Activated T-helper 1 cell treated with anti-CD3 and anti-CD28 coated beads, Interleukin-2, amount 50 U/mL, for 16 hours (primary cell): ENCODE measurements at regions not wholly inside any gene's neighbourhood (a gene's known extent, or its start where the extent isn't known, plus 50 kb on each side); places are given as distances from the start of the nearest gene placed in this dataset.

Source experiments
- DNase-seq, 2 donors: peaks; one replicate each; pipeline ENCODE4 v3.0.0-alpha.2; 2020; ENCODE audit warnings: low read depth in 1 of 2, low spot score in 1 of 2

- DNase-seq: no peak
Measured at GRCh38 chr3:104951426-104951825, 415.3 kb upstream of the ALCAM start.

- DNase-seq: no peak
Measured at GRCh38 chr3:104952146-104952972, 414.4 kb upstream of the ALCAM start.

GRCh38 chr3:104956620-104957345 lies 409.9 kb upstream of the ALCAM start:
- no peak for DNase-seq

GRCh38 chr3:104960579-104960978 lies 406.1 kb upstream of the ALCAM start:
- DNase-seq: no peak

GRCh38 chr3:104961851-104962250 lies 404.9 kb upstream of the ALCAM start:
- no peak for DNase-seq

- no peak for DNase-seq
Measured at GRCh38 chr3:104974316-104974715, 392.4 kb upstream of the ALCAM start.

DNA sequence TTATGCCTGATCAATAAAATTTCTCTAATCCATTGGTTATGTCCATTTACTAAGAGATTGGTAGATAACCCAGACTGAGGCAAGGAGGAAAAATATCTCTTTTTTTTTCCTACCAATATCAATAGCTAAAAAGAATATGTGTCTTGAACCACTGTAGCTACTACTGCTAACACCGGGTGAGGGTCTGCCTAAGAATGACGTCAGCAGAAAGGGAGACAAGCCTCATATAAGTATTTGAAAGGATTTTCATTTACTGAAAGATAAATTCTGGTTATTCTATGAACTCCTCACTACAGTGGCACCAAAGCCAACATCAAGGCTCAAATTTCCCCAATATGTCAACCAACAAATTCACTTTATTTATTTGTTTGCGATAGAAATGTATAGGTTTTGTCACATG lies 389.0 kb upstream of the ALCAM start:
- DNase-seq: no peak

DNA sequence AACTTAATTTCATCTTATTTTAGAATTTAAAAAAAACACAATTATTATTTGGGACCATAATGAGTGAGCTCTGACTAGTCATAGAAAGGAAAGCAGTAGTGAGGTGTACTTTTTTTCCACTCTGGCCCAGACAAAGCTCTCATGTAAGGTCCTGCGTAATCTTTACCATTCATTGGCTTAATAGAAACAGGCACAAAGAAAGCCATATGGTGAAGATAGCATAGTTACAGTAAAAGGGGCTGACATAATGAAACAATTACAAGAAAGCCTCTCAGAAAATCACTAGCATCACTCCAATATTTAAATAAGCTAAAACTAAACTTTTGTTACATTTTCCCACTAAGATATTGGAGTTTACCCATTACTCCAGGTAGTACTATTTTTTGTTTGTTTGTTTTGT lies 384.6 kb upstream of the ALCAM start:
- no peak for DNase-seq

DNA sequence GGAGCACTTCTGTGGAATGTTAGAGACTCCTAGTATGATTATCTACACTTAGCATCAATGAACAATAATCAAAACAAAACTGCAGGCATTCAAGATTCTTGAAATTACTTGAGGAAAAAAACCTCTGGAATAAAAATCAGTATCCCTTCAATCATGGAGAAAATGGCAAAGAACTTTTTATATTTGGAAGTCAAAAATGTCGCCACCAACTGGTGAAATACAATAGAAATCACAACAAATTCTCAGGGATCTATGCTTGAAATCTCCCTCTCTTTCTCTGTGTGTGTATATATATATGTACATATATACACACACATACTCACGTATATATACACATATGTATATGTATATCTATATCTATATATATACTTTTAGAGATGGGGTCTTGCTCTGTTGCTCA lies 378.9 kb upstream of the ALCAM start:
- DNase-seq: no peak

DNA sequence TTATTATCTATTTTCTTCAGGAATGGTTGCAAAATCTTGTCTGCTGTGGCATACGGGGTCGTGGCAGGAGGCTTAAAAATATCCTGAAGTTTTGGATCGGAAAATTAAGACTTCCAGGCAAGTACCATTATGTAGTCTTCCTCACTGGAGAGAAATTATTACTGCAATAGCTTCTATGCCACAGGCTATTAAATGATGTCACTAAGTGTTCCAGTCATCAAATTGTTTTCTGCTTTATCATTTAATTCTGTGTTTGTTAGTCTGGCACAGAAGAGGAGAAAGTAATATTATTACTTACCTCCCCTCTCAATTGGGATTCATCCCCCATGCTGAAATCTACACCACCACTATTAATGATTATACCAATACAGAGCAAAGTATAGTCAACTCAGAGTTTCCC lies 378.2 kb upstream of the ALCAM start:
- DNase-seq: no peak

DNA sequence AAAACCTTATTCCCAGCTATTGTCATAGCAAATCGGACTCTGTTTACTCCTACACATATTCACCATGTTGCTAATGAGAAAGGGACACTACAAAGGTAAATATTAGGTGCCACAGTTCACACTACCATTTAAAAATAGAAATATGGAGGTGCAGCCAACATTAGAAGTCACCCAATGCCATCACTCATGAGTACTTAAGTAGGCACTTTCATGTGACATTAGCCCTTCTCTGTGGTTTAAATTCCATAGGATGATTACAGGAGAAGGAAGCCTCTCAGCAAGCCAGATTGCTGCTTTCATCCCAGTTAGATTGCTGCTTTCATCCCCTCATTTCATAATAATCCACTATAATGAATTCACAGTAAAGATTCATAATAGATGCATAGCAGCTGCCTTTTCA lies 376.8 kb upstream of the ALCAM start:
- DNase-seq: no peak

DNA sequence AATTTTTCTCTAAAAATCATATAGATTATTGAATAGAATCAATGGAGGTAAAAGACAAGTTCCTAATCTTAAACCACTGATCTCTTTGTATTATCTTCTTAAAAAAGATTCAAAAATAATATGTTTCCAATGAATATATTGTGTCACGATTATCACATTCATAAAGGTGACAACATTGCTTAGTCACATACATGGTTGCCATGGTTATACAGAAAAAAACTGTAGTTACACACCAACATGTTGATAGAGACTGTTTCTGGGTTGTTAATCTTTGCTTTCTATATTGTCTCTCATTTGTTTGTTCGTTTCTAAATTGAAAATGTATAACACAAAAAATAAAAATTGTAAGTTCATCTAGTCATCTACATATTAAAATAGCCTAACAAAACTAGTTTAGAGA lies 376.0 kb upstream of the ALCAM start:
- DNase-seq: no peak

GRCh38 chr3:104992676-104993075 lies 374.0 kb upstream of the ALCAM start:
- DNase-seq: no peak

DNA sequence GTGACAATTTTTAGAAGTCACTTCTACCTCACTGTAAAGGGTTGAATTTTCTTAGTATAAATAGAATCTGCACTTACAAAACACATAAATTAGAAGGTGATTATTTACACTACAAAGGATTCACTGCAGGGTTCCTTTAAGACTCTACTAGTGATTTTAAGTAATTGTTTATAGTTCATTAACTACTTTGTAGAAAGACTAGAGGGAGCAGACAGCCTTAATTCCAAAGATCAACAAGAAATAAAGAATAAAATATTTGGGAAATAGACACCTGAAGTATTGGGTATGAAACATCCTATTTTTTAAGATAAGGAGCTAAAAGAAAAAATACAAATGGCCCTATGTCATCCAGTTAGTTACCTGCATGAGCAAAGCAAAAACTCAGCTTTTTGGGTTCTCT lies 360.5 kb upstream of the ALCAM start:
- DNase-seq: no peak

GRCh38 chr3:105013657-105014056 lies 353.1 kb upstream of the ALCAM start:
- no peak for DNase-seq

DNA sequence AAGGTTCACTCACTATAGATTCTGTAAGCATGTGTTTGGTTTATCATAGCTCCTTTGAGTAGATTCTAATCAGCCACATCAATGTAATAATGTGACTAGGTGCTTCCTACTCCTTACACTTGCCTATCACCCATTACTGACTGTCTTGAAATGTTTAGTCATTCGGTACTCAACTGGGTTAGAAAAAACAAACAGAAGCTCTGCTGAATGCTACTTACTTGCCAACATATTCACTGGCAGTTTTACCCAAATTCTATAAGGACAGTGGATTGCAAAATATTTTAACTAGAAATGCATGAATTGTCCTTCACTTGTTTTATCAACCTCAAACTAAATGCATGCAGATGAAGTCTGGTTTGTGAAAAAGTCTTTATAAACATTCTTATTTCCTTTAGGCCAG lies 352.1 kb upstream of the ALCAM start:
- no peak for DNase-seq

- DNase-seq: no peak
Measured at GRCh38 chr3:105022813-105023212, 343.9 kb upstream of the ALCAM start.

GRCh38 chr3:105030211-105030610 lies 336.5 kb upstream of the ALCAM start:
- DNase-seq: no peak

DNA sequence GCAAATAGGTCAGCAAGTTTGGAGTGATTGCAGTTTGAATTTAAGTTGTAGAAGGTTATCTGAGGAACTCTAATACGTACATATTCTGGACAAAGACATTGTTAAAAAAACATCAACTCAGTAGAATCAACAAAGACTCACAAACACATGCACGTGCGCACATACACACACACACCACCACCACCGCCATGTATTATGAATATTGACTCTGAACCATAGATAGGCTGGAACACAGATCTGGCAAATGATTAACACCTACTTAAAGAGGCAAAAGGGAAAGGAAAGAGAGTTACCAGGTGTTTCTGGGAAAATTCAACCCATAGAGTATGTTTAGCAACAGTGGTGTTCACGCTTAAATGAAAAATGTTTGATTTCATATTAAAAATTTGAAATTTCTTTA lies 334.2 kb upstream of the ALCAM start:
- DNase-seq: no peak

DNA sequence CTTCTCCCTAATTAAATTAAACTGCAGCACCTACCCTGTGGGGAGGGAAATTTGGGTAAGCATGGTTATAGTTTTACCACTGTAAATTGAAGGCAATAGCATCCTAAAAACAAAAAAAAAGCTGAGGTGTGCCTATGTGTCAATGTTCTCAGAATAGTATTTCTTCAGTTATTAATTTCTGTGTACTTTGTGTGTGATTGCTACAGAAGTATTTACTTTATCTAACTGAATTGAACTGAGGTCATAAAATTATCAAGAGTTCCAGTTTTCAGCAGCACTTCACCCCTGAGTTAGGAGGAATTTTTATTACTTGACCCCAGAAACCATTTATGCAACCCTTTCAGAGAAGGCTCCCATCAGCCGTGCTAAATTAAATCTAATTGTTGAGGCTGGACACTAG lies 333.6 kb upstream of the ALCAM start:
- no peak for DNase-seq

GRCh38 chr3:105039004-105039403 lies 327.7 kb upstream of the ALCAM start:
- no peak for DNase-seq

DNA sequence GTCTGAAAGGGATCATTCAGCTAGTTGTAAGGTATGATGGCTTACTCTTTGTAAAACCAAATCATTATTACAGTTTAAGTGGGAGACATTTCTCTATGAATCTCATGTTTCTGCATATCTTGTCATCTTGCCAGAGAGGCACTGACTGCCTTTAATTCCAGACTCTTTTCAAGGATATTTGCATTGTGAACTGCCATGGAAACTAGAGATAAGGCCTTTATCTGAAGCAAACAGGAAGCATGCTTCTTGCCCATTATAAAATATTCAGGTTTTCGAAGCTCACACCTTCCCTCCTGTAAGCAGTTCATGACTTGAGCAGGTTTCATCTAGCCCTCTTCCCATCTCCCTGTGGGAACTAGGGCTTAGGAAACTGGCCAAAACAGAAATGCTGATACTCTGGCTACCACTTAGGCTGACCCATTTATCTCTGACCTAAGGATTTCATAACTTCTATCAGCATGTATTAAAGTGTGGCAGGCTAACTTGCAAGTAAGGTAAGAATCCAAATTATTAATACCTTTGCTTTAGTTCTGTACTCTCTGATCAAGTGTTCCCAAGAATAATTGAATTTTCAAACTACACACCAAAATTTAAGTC lies 326.6 kb upstream of the ALCAM start:
- DNase-seq: no peak
